ENCODE measurements at regions not wholly inside any gene's neighbourhood (a gene's known extent, or its start where the extent isn't known, plus 50 kb on each side); places are given as distances from the start of the nearest gene placed in this dataset.
"Not testable (repeated sequence)": the region's sequence is repeated elsewhere in the genome, so short reads cannot be mapped to it uniquely, and the experiment has no call there.

DNA sequence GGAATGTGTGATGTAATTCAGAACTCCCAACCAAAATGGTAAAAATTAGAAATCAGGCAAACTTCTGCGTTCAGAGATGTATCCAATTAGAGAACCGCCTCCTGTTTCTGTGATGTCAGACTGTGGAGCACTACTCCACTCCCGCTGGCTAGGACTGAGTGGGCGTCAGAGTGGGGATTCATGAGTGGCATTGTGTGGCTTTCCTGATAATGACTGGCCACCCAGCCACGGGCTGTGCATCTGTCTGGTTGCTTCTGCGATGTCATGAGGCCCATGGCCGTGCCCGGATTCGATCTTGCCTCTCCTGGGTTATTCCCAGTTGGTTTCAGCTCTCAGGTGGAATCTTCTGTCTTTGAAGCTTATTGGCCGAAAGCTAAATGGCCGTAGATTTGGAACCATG, 87.1 kb upstream of the KCNA1 start:
- DNase-seq = no peak

- no peak for DNase-seq
These were observed 85.3 kb upstream of the KCNA1 start for GRCh38 chr12:4824380-4824779.

DNA sequence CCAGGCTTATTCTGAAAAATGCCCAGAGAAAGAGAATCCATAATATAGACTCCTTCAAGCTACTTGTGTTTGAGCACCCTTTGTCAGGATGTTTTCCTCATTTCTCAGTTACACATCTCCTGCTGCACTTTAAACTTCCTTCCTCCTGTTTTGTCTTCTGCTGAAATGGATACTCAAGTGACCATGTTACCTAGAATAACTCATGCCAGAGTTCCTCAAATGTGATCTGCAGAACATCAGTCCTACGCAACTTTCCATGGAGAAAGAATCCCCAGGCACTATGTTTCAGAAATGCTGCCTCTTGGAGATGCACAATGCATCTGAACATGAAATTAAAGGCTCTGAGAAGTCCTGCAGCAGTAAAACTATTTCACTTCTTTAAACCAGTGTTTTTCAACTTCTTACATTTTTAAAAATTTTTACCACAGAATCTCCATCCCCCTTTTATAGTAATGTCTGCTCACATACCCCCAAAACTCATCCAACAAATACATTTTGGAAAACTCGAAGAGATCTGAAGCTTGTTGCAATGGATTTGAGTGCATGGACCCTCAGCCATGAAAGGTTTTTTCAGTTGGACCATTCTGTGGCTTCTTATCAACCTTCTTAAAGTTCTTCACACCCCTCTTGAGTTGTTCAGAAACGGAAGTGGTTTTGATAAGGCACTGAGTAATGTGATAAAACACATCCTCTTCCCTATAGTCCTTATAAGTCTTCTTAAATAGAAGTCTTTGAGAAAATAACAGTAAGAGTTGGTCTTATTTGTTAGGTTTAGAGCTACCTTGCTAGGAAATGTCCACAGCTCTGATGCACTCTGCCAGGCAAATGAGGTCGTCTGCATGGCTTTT, 84.5 kb upstream of the KCNA1 start:
- DNase-seq = no peak

DNA sequence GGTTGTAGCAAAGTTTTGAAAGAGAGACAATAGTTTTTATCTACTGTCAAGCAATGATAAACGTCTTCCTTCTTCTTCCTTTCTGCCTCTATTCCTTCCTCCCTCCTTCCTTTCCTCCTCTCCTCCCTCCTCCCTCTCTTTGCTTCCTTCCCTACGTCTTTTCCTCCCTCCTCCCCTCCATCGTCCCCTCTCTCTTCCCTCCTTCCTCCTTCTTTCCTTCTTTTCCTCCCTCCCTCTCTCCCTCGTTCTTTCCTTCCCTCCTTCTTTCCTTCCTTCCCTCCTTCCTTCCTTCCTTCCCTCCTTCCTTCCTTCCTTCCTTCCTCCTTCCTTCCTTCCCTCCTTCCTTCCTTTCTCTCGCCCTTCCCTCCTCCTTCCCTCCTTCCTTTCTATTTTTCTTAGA, 82.8 kb upstream of the KCNA1 start:
- no peak for DNase-seq

DNA sequence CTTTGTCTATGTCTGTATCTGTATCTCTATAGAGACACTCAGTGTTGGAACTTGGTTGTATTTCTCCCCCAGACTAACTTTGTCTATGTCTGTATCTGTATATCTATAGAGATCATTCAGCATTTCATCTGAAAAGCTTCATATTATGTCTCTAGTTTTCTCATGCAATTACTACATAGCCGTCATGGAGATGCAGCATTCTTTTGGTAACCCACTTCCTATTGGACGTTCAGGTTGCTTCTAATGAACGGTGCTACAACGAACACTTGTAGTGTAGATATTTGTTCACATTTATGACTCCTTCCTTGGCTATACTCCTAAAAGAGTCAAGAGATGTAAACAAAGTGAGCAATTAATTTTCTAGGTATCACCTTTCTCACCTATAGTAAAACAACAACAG, 81.5 kb upstream of the KCNA1 start:
- no peak for DNase-seq

- DNase-seq = no peak
These were observed 80.4 kb upstream of the KCNA1 start for GRCh38 chr12:4829161-4829792.

GRCh38 chr12:4829793-4830162, 79.9 kb upstream of the KCNA1 start:
- no peak for DNase-seq

DNA sequence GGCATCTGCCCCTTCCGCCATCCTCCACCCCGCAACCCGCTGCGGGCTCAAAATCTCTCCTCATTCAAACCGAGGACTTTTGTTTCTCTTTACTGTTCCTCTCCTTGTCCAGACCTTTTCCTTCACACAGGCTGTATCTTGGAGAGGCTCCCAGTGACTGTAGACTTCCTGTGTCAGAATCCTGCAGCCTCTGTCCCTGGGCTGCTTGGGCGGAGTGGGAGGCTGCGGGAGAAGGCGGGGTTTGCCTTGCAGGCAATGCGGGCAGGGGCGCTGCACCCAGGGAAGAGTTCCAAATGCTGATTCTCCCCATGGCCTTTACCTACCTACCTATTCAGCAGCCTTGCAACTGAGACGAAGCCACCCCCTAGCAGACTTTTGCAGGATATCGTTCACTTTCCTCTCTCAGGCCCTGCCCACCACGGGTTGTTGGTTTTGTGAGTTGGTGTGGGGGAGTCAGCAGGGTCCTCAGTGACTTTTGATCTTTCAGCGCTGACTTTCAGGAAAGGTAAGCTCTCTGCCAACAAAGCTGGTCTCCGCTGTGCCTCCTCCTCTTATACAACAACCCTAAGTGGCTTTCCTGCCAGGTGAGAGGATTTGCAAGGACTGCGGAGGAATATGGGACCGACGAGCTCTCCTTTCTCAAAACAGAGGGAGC, 79.0 kb upstream of the KCNA1 start:
- DNase-seq = no peak

- DNase-seq = no peak
These were observed 76.7 kb upstream of the KCNA1 start for GRCh38 chr12:4833053-4833452.

GRCh38 chr12:4833524-4833923, 76.2 kb upstream of the KCNA1 start:
- DNase-seq = no peak

DNA sequence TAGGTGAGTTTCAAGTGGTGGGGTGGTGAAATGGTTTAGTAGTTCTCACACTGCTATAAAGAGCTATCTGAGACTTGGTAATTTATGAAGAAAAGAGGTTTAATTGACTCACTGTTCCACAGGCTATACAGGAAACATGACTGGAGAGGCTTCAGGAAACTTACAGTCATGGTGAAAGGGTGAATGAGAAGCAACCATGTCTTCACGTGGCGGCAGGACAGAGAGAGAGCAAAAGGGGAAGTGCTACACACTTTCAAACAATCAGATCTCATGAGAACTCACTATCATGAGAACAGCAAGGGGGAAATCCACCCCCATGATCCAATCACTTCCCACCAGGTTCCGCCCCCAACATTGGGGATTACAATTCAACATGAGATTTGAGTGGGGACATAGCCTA, 67.3 kb upstream of the KCNA1 start:
- not testable (repeated sequence) for DNase-seq

GRCh38 chr12:4843907-4844306, 65.8 kb upstream of the KCNA1 start:
- no peak for DNase-seq

GRCh38 chr12:4847713-4848112, 62.0 kb upstream of the KCNA1 start:
- no peak for DNase-seq

DNA sequence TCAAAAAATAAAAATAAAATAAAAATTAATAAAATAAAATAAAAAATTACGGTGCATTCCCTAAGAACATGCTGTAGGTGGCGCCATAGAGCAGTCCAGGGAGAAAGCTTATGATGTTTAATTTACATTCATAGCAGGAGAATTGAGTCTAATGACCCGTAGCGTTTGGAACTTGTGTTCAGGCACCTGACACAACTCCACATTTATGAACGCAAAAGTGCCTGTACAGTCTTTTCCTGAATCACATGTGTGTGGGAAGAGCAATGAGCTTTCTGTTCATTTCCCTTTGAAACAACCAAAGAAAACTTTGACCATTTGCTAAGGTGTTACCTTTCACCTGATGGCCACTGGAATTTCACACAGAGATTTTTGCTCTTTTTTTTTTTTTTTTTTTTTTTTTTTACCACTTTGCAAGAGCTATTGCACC, 60.6 kb upstream of the KCNA1 start:
- no peak for DNase-seq

GRCh38 chr12:4849795-4850345, 59.8 kb upstream of the KCNA1 start:
- DNase-seq = no peak

- DNase-seq = no peak
These were observed 58.8 kb upstream of the KCNA1 start for GRCh38 chr12:4850857-4851380.

- DNase-seq = no peak
These were observed 57.4 kb upstream of the KCNA1 start for GRCh38 chr12:4852308-4852707.

- DNase-seq = no peak
These were observed 56.8 kb upstream of the KCNA1 start for GRCh38 chr12:4852911-4853310.

GRCh38 chr12:4855121-4855924, 54.4 kb upstream of the KCNA1 start:
- DNase-seq = peak in 1 of 2 donors; percentile 42

- no peak for DNase-seq
These were observed 53.1 kb upstream of the KCNA1 start for GRCh38 chr12:4856596-4856995.

GRCh38 chr12:4857472-4858291, 52.0 kb upstream of the KCNA1 start:
- peak; percentile 7 to 47 for DNase-seq

DNA sequence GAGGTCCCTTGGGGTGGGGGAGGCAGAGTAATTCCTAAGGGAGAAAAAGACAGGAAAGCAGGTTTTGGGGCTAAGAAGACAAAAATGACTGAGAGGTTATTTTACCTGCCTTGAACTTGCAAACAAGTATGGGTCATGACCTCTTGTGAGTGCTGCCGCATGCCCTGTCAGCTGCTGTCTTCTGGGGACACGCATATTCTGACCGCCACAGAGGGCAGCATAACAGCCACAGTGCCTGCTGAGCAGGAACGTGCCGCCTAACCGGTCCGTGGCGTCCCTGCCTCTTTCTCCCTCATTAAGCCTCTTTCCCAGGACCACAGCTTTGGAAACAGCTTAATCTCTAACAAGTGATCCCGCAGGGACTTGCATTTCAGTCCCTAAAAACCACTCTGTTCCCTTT, 51.3 kb upstream of the KCNA1 start:
- no peak for DNase-seq
